HUES6 (cell line): ENCODE measurements at regions not wholly inside any gene's neighbourhood (a gene's known extent, or its start where the extent isn't known, plus 50 kb on each side); places are given as distances from the start of the nearest gene placed in this dataset.
"Not testable (repeated sequence)": the region's sequence is repeated elsewhere in the genome, so short reads cannot be mapped to it uniquely, and the experiment has no call there.

Experiments
- H3K27ac ChIP-seq: 2 replicates; pipeline ENCODE4 v1.7.0; 2013; ENCODE audit warnings: low read depth, mild to moderate bottlenecking, low read length, inconsistent platforms
- H3K27me3 ChIP-seq: 2 replicates; pipeline ENCODE4 v1.6.1; 2013; ENCODE audit warnings: low read length; ENCODE audit not compliant: control insufficient read depth, insufficient read depth
- H3K36me3 ChIP-seq: 2 replicates; pipeline ENCODE4 v1.6.1; 2013; ENCODE audit warnings: low read length; ENCODE audit not compliant: control insufficient read depth, insufficient read depth
- H3K4me1 ChIP-seq: 2 replicates; pipeline ENCODE4 v1.6.1; 2013; ENCODE audit warnings: low read length; ENCODE audit not compliant: control insufficient read depth, insufficient read depth
- H3K4me3 ChIP-seq: 2 replicates; pipeline ENCODE4 v1.5.1; 2013; ENCODE audit warnings: low read depth, low read length
- H3K9ac ChIP-seq: one replicate; pipeline ENCODE4 v1.6.1; 2013; ENCODE audit warnings: mild to moderate bottlenecking, low read length
- H3K9me3 ChIP-seq: 2 replicates; pipeline ENCODE4 v1.6.1; 2013; ENCODE audit warnings: low read depth, low read length; ENCODE audit not compliant: control insufficient read depth, insufficient read depth

GRCh38 chr20:12093797-12094190 is 176.1 kb downstream of the BTBD3 start:
- not testable (repeated sequence) for H3K36me3 ChIP-seq, H3K9ac ChIP-seq, H3K4me3 ChIP-seq, H3K9me3 ChIP-seq, H3K27ac ChIP-seq, H3K27me3 ChIP-seq, H3K4me1 ChIP-seq

DNA sequence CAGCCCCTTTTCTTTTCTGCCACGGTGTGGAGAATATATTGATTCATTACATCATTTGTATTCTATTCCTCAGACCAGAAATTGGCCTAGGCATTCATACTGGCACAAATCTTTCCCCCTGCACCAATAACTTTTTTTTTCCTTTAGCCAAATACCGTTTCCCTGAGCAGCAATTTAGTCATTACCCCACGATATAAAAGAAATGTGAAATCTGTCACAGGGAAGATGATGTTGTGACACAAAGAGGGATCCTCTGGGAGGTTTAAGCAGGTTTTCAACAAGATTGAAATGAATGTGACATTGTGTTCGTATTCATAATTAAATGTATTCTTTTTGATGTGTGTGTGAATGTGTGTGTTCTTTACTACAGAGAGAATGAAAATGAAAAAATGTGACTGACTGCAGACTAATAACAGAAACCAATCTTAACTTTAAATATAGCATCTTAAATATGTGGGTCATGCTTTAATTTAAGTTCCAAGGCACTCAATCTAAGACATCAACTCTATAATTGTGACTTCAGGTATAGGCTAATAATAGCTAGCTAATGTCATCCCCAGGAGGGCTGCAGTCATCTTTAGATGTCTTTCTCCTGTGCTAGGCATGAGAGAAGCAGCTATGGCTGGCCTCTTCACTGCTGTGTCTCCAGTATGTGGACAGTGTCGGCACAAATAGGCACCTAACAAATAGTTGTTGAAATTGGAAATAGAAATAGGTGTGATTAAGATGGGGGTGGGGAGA is 177.7 kb downstream of the BTBD3 start:
- no peak overlapping the region for H3K4me3 ChIP-seq
- no peaks in the 10 kb centered on the region for H3K4me1 ChIP-seq
- H3K36me3 ChIP-seq: no peaks in the 10 kb centered on the region
- H3K27me3 ChIP-seq: no peaks in the 10 kb centered on the region
- H3K9me3 ChIP-seq: no peaks in the 10 kb centered on the region
- H3K27ac ChIP-seq: no peak overlapping the region
- no peak overlapping the region for H3K9ac ChIP-seq

- Histone ChIP-seq H3K9me3 (no peaks in the 10 kb centered on the region), H3K36me3 (no peaks in the 10 kb centered on the region), H3K4me1 (no peaks in the 10 kb centered on the region), H3K27me3 (no peaks in the 10 kb centered on the region), H3K27ac (no peak overlapping the region), H3K9ac (no peak overlapping the region), H3K4me3 (no peak overlapping the region)
Measured at GRCh38 chr20:12098421-12098820, 180.7 kb downstream of the BTBD3 start.

- Histone ChIP-seq H3K27me3 (no peaks in the 10 kb centered on the region), H3K4me1 (no peaks in the 10 kb centered on the region), H3K36me3 (no peaks in the 10 kb centered on the region), H3K27ac (no peak overlapping the region), H3K9me3 (peaks cover 3% of the 10 kb centered on the region; the same call in 1 of the 2 replicates), H3K9ac (no peak overlapping the region), H3K4me3 (no peak overlapping the region)
Measured at GRCh38 chr20:12108846-12109245, 191.2 kb downstream of the BTBD3 start.

- Histone ChIP-seq H3K4me3 (no peak overlapping the region), H3K36me3 (no peaks in the 10 kb centered on the region), H3K4me1 (no peaks in the 10 kb centered on the region), H3K9ac (no peak overlapping the region), H3K9me3 (peaks cover 3% of the 10 kb centered on the region; the same call in 1 of the 2 replicates), H3K27me3 (no peaks in the 10 kb centered on the region), H3K27ac (no peak overlapping the region)
Measured at GRCh38 chr20:12110274-12110673, 192.6 kb downstream of the BTBD3 start.

DNA sequence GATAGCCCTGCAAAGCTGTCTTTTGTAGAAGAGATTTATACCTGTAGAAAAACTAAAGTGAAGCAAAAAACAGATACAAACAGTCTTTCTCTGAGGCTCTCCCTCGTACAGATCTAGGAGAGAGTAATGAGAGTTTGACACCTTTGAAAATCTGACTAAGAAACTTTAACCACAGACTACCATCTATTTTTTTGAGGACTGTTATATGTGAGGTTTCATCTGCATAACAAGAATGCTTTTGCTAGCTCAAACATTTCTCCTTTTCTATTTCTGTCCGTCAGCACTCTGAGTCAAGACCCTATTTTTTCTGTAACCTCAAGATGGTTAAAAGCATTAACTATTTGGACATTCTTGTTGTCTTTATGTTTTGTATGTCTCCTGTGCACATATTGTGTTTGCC is 193.0 kb downstream of the BTBD3 start:
- Histone ChIP-seq H3K27ac (no peak overlapping the region), H3K4me3 (no peak overlapping the region), H3K9ac (no peak overlapping the region), H3K27me3 (no peaks in the 10 kb centered on the region), H3K9me3 (peaks cover 3% of the 10 kb centered on the region; the same call in 1 of the 2 replicates), H3K36me3 (no peaks in the 10 kb centered on the region), H3K4me1 (no peaks in the 10 kb centered on the region)

- H3K4me1 ChIP-seq: no peaks in the 10 kb centered on the region
- no peak overlapping the region for H3K27ac ChIP-seq
- H3K9ac ChIP-seq: no peak overlapping the region
- no peaks in the 10 kb centered on the region for H3K36me3 ChIP-seq
- peaks cover 3% of the 10 kb centered on the region; the same call in 1 of the 2 replicates for H3K9me3 ChIP-seq
- H3K4me3 ChIP-seq: no peak overlapping the region
- H3K27me3 ChIP-seq: no peaks in the 10 kb centered on the region
Measured at GRCh38 chr20:12111431-12112088, 193.9 kb downstream of the BTBD3 start.

DNA sequence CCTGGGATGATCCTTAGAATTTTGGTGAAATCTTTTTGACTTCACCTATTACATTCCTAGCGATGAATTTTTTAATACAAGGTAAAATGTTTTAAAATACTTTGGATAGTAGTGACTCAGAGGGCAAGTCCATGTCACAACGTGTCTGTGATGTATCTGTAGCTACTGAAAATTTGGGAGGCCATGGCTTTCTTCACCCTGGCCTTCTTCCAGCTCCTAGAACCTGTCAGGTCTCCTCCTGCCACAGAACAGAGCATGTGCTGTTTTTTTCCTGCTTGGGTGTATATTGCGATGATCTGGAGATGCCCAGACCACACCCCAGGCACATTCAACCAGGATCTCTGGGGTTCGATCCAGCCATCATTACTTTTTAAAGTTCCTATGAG is 194.4 kb downstream of the BTBD3 start:
- Histone ChIP-seq H3K9ac (no peak overlapping the region), H3K27ac (no peak overlapping the region)

GRCh38 chr20:12112665-12113064 is 195.0 kb downstream of the BTBD3 start:
- Histone ChIP-seq H3K36me3 (no peaks in the 10 kb centered on the region), H3K4me3 (no peak overlapping the region), H3K27ac (no peak overlapping the region), H3K9me3 (no peaks in the 10 kb centered on the region), H3K27me3 (no peaks in the 10 kb centered on the region), H3K4me1 (no peaks in the 10 kb centered on the region), H3K9ac (no peak overlapping the region)

More for the DNA sequence above, 194.4 kb downstream of the BTBD3 start:
- Histone ChIP-seq H3K27me3 (no peaks in the 10 kb centered on the region), H3K36me3 (no peaks in the 10 kb centered on the region), H3K9me3 (no peaks in the 10 kb centered on the region), H3K4me1 (no peaks in the 10 kb centered on the region), H3K4me3 (no peak overlapping the region)

DNA sequence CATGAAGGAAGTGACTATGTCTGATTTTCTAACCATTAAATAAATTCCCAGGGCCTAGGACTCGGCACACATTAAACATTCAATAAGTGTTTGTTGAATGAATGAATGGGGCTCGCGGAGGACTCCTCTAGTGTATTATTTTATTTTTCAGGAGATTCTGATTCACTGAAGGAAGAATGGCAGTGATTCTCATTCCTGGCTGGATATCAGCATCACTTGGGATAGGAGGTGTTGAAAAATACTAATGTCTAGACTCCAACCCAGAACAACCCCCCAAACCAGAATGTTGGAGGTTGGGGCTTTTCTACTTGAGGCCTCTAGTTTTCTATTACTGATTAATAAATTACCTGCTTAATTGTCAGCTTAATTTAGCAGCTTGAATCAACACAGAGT is 195.4 kb downstream of the BTBD3 start:
- no peaks in the 10 kb centered on the region for H3K36me3 ChIP-seq
- no peaks in the 10 kb centered on the region for H3K4me1 ChIP-seq
- H3K27me3 ChIP-seq: no peaks in the 10 kb centered on the region
- no peak overlapping the region for H3K9ac ChIP-seq
- H3K4me3 ChIP-seq: no peak overlapping the region
- H3K27ac ChIP-seq: no peak overlapping the region
- no peaks in the 10 kb centered on the region for H3K9me3 ChIP-seq

DNA sequence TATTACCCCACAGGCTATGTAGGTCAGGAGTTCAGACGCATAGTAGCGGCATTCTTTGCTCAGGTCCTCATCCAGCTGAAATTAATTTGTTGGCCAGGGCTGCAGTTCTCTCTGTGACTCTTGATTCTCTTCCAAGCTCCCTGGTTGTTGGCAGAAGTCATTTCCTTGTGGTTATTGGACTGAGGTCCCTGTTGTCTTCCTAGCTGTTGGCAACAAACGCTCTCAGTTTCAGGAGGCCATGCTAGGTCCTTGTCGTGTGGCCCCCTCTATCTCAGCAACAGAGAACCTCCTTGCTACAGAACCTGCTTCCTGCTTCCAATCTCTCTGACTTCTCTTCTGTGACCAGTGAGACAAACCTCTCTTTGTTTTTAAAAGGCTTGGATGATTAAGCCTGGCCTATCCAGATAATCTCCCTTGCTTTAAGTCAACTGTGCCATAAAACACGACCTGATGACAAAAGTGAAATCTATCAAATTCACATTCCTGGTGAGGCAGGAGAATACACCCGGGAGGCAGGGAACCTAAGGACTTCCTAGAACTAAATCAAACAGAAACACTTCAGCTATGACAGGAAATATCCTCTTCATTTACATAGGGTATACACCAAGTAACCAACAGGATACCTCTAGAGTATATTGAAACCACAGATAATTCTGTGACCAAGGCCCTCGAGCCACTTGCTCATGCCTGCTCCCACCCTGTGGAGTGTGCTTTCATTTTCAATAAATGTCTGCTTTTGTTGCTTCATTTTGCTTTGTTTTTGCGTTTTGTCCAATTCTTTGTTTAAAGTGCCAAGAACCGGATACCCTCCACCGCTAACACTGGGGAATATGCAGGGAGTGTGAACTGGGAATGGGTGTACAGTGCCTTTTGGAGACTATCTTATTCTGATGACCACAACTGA is 196.0 kb downstream of the BTBD3 start:
- H3K36me3 ChIP-seq: no peaks in the 10 kb centered on the region
- no peaks in the 10 kb centered on the region for H3K9me3 ChIP-seq
- H3K27me3 ChIP-seq: no peaks in the 10 kb centered on the region
- H3K9ac ChIP-seq: no peak overlapping the region
- no peak overlapping the region for H3K4me3 ChIP-seq
- no peaks in the 10 kb centered on the region for H3K4me1 ChIP-seq
- no peak overlapping the region for H3K27ac ChIP-seq
